K562 (cell line): ENCODE measurements at regions not wholly inside any gene's neighbourhood (a gene's known extent, or its start where the extent isn't known, plus 50 kb on each side); places are given as distances from the start of the nearest gene placed in this dataset.

Source experiments
- ATF7 ChIP-seq: fragments of 450-650 bp; IDR thresholded peaks from 2 replicates; pipeline ENCODE4 v1.7.1; 2014; ENCODE audit warnings: mild to moderate bottlenecking, moderate library complexity
- CBFA2T3 ChIP-seq: fragments of 450-650 bp; IDR thresholded peaks from 2 replicates; pipeline ENCODE4 v1.6.1; 2017
- EZH2 ChIP-seq: IDR thresholded peaks from 2 replicates; pipeline ENCODE4 v1.6.1; 2012; ENCODE audit warnings: low read depth, mild to moderate bottlenecking, inconsistent platforms, low read length, borderline replicate concordance
- GABPA ChIP-seq: fragments of 200-800 bp; sonication (Bioruptor generic); conservative IDR thresholded peaks from 2 replicates; pipeline ENCODE4 v1.6.1; 2016; ENCODE audit warnings: low read depth, missing genetic modification characterization, missing compliant biosample characterization
- HNRNPH1 ChIP-seq: fragments of 200-400 bp; formaldehyde crosslinking; optimal IDR thresholded peaks from 2 replicates; pipeline ENCODE3; 2017; ENCODE audit warnings: low read depth, mild to moderate bottlenecking, low read length, moderate library complexity
- MCM2 ChIP-seq: fragments of 450-650 bp; IDR thresholded peaks from 2 replicates; pipeline ENCODE4 v1.6.1; 2017; ENCODE audit warnings: low read depth, mild to moderate bottlenecking
- NUFIP1 ChIP-seq: fragments of 450-650 bp; IDR thresholded peaks from 2 replicates; pipeline ENCODE4 v1.6.1; 2018; ENCODE audit not compliant: partially characterized antibody
- PHB ChIP-seq: fragments of 250-450 bp; sonication (Bioruptor Pico); IDR thresholded peaks from 2 replicates; pipeline ENCODE4 v1.5.0; 2021
- REST ChIP-seq, 2 experiments: fragments of 450-650 bp; formaldehyde crosslinking in 1 of 2; IDR thresholded peaks; 2 replicates each; pipeline versions ENCODE4 v1.4.0 to v1.6.1; 2014 to 2020; ENCODE audit warnings: mild to moderate bottlenecking in 2 of 2, borderline replicate concordance in 1 of 2, low read depth in 1 of 2
- TARDBP ChIP-seq: fragments of 450-650 bp; IDR thresholded peaks from 2 replicates; pipeline ENCODE4 v1.6.1; 2016
- USF2 ChIP-seq: sonication (generic); formaldehyde crosslinking; IDR thresholded peaks from 2 replicates; pipeline ENCODE4 v1.5.0; 2020; ENCODE audit warnings: missing genetic modification reagents

- TF ChIP-seq REST (IDR thresholded peaks at IDR 0.05; ENCODE audit: borderline replicate concordance), result no peak
- peak; percentile 46; the same call in 1 of the 2 replicates for TF ChIP-seq REST (CRISPR knock-in tag; IDR thresholded peaks at IDR 0.05; ENCODE audit: low read depth)
- TF ChIP-seq MCM2, result no peak
- no peak for TF ChIP-seq NUFIP1
- no peak for TF ChIP-seq TARDBP
- TF ChIP-seq HNRNPH1, result no peak
- TF ChIP-seq PHB (CRISPR knock-in tag), result no peak
- TF ChIP-seq CBFA2T3, result no peak
- 0 out of 2 replicates have a peak, but pooled peaks have one; percentile 33 for TF ChIP-seq ATF7
- no peak for TF ChIP-seq EZH2
- TF ChIP-seq USF2 (CRISPR knock-in tag), result no peak
- TF ChIP-seq GABPA (tag), result no peak; the same call in 1 of the 2 replicates
These were observed 116.7 kb upstream of the SERPIND1 start (continued) for GRCh38 chr22:20656902-20657836.
